IMR-90 (cell line): ENCODE measurements at regions not wholly inside any gene's neighbourhood (a gene's known extent, or its start where the extent isn't known, plus 50 kb on each side); places are given as distances from the start of the nearest gene placed in this dataset.

ENCODE experiments used
- CEBPB ChIP-seq: IDR thresholded peaks from 2 replicates; pipeline ENCODE4 v1.6.1; 2012; ENCODE audit warnings: low read depth, low read length, improper control_type of control experiment
- CHD1 ChIP-seq: IDR thresholded peaks from 2 replicates; pipeline ENCODE4 v1.6.1; 2012; ENCODE audit warnings: low read depth, low read length, improper control_type of control experiment
- CTCF ChIP-seq: conservative IDR thresholded peaks from 2 replicates; pipeline ENCODE4 v1.5.1; 2012; ENCODE audit warnings: mild to moderate bottlenecking, low read depth, low read length, improper control_type of control experiment
- ELK1 ChIP-seq: fragments of 150-350 bp; IDR thresholded peaks from 2 replicates; pipeline ENCODE4 v1.6.1; 2016; ENCODE audit warnings: low read depth, mild to moderate bottlenecking, low read length, moderate library complexity, borderline replicate concordance
- FOS ChIP-seq: fragments of 150-350 bp; IDR thresholded peaks from 2 replicates; pipeline ENCODE4 v1.6.1; 2016; ENCODE audit warnings: low read depth, low read length
- MAFK ChIP-seq: IDR thresholded peaks from 2 replicates; pipeline ENCODE4 v1.6.1; 2012; ENCODE audit warnings: low read depth, low read length, improper control_type of control experiment
- MXI1 ChIP-seq: IDR thresholded peaks from 2 replicates; pipeline ENCODE4 v1.6.1; 2012; ENCODE audit warnings: low read depth, mild to moderate bottlenecking, low read length, moderate library complexity, borderline replicate concordance
- POLR2A ChIP-seq: IDR thresholded peaks from 2 replicates; pipeline ENCODE4 v1.6.1; 2012; ENCODE audit warnings: mild to moderate bottlenecking, low read depth, low read length
- RFX5 ChIP-seq: IDR thresholded peaks from 2 replicates; pipeline ENCODE4 v1.8.0; 2012; ENCODE audit warnings: low read depth, mild to moderate bottlenecking, low read length, moderate library complexity

- TF ChIP-seq MAFK, result no peak
- no peak for TF ChIP-seq CTCF
- no peak for TF ChIP-seq RFX5
- no peak for TF ChIP-seq POLR2A
- no peak for TF ChIP-seq MXI1
- no peak for TF ChIP-seq FOS
- no peak for TF ChIP-seq ELK1
- TF ChIP-seq CHD1, result no peak
- no peak for TF ChIP-seq CEBPB
These were observed 176.8 kb upstream of the COL3A1 start for GRCh38 chr2:188797371-188797770.
